Erythroblast (primary cell): ENCODE measurements at regions not wholly inside any gene's neighbourhood (a gene's known extent, or its start where the extent isn't known, plus 50 kb on each side); places are given as distances from the start of the nearest gene placed in this dataset.

Experiments
- GATA1 ChIP-seq: IDR thresholded peaks from 2 replicates; pipeline ENCODE4 v1.6.1; 2011; ENCODE audit warnings: low read depth, mild to moderate bottlenecking, control low read depth, low read length, moderate library complexity
- POLR2A ChIP-seq: IDR thresholded peaks from 2 replicates; pipeline ENCODE4 v1.6.1; 2011; ENCODE audit warnings: mild to moderate bottlenecking, low read length

DNA sequence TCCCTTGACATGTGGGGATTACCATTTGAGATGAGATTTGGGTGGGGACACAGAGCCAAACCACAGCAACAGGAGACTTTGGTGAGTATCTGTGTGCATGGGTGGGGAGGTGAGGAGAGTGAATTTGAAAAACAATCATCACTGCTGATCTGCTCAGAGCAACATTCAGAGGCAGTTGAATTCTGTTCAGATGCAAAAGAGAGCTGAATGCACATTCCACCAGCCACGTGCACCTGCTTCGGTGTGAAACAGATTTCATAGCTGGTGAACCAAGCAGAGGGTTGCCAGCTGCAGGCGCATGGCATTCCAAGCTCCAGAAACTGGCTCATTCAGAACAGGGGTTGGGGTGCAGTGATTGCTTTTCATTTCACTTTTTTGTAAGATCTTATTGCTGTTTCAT is 233.1 kb upstream of the FOXF1 start:
- no peak for TF ChIP-seq POLR2A
- no peak for TF ChIP-seq GATA1
